Skin of body (tissue), 1 donor: ENCODE measurements at regions not wholly inside any gene's neighbourhood (a gene's known extent, or its start where the extent isn't known, plus 50 kb on each side); places are given as distances from the start of the nearest gene placed in this dataset.
"Not testable (repeated sequence)": the region's sequence is repeated elsewhere in the genome, so short reads cannot be mapped to it uniquely, and the experiment has no call there.

Experiments
- DNase-seq: peaks from one replicate; lab custom pipeline; 2025; lab: John Stamatoyannopoulos, UW

DNA sequence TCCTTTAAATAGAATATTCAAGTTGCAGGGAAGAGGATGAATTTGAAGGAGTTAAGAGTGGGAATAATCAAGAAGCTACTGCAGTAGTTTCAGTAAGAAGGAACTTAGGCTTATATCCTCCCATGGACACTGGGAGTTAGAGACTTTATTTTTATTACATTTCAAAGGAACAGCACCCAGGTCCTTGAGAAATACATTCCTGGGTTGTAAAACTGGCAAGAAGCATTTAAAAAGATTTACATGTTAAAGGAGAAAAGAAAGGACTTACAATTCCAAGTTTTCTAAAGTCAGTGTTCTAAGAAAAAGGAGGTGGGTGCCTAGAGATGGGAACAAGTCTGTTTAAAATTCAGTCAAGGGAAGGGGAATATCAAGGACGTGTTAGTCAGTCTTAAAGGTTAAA lies 306.9 kb downstream of the JRKL start:
- DNase-seq: no peak

DNA sequence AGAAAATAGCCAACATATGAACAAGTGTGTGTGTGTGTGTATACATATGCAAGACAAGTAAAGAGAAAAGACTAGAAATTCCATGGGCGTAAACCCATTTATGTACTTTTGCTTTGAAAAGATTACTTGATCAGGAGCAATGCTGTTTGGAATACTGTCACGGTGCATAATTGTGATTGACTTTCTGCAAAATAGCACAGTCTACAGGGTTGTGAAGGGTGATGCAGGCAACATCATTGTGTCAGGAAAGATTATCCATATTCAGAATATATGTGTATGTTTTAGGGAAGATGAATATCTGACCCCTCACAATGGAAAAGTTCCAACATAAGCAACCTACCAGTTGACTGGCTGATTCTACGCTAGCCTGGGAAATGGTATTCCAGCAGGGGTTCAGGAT lies 307.7 kb downstream of the JRKL start:
- no peak for DNase-seq

DNA sequence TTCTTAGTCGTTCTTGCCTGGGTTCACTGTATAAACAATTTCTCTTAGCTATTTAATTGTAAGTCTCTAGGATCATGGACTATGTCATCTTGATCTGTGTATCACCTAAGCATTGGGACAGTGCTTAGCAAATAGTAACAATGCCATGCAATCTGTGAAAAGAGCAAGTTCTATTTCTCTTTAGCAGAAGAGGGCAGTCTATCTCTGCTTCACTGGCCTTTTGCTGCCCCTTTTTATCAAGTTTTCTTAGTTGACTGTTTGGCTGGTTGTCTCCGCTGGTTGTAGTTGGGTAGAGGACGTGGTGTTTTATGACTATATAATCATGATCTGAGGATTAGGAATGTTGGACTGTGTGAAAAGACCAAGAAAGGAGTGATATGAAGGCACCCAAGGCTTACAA lies 315.0 kb downstream of the JRKL start:
- DNase-seq: no peak

DNA sequence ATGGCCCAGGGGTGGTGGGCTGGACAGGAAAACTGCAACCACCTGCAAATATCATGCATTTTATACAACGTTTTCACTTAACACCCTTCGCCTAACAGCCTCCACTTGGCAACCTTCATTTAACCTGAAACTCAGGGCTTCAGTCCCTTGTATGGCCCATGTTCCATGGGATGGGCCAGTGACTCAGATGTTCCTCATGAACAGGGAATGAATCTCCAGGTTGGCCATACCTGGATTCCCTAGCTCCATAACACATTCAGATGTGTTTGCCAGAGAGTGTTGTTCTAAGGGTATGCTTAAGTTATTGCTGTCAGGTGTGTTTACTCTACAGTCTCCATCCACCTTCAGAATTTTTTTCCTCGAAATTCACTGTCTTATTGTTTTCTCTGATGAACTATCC lies 316.9 kb downstream of the JRKL start:
- DNase-seq: no peak

DNA sequence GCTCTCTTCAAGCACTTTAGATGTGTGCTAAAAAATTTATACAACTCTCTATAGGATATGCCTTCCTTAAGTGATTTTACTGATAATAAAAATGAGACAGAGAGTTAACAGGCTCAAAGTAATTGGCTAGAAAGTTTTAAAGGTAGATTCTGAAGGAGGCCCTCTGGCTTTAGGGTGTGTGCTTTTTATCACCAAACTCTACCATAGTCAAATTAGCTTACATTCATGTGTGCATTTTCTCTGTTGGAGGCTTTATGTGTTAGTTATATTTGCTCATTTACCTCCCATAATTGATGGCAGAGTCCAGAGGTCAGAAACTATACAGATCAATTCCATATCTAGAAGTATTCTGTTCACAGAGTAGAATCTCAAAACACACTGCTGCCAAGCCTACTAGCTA lies 317.5 kb downstream of the JRKL start:
- no peak for DNase-seq

DNA sequence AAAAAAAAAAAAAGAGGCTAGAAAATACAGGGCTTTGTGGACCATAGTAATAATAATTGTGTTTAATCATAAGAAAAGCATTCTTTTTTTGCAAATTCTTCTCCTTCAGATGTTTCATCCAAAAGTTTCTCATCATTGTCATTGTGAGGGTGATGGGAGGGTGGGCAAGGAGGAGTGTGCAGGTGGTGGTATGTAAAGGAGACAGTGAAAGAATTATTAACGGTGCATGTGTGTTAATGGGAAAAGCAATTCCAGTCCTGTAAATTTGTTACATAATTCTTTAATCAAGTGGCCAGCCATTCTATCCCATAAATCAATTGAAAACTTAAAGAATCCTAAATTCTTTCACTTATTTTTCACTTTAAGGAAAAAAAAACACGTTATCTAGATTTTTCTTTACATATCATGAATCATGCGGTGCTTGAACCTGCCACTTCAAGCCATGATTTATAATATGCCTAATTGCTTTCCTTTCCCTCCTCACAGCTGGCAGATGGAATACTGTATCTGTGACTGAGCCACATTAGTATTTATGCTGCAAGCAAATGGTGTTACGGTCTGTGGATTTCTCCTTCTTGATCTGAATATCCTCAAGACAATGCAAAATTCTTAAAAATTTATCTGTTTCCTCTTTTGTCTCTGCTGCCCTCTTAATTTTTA lies 318.5 kb downstream of the JRKL start:
- no peak for DNase-seq

DNA sequence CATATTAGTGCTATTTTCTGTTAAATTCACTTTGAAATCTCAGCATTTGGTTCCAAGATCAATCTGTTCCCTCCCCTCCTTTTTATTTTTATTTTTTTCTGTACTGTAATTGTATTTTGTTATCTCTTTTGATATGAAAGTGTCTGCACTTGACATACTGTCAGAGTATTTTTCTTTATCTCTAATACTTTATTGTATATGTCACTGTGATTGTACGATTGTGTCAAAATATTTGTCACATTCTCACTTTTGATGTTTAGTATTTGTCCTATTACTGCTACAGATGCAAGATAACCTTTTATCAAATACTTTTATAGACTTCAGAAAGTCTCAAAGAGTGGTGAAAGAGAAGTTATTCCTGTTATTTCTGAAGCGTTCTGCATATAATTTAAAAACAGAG lies 323.5 kb downstream of the JRKL start:
- DNase-seq: no peak

DNA sequence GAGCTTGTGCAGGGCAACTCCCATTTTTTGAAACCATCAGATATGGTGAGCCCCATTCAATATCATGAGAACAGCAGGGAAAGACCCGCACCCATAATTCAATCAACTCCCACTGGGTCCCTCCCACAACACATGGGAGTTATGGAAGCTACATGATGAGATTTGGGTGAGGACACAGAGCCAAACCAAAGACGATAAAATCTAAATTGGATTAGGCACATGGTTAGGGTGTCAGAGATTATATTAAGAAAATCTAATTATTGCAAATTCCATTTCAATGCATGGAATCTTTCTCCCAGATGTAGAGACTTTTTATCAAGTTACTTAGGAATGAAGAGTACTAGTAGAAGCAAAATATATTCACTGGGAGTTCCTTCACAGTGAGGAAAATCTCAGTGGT lies 324.9 kb downstream of the JRKL start:
- DNase-seq: no peak

DNA sequence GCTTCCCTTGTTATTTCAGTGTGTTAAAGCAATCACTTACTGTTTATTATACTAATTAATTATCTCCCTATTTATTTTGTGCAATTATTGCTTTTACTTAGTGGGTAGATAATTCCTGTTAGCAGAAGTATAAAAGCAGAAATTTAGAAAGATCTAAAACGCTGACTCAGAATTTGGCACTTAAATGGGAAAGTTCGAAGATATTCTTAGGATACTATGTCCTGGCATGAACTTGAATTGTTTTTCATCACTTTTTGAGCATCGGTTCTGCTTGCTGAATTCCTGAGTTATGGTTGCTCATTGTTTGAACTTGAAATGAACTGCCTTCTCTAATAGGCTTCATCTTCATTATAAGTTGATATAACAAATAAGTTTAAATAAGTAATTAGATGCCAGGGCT lies 325.4 kb downstream of the JRKL start:
- DNase-seq: no peak

DNA sequence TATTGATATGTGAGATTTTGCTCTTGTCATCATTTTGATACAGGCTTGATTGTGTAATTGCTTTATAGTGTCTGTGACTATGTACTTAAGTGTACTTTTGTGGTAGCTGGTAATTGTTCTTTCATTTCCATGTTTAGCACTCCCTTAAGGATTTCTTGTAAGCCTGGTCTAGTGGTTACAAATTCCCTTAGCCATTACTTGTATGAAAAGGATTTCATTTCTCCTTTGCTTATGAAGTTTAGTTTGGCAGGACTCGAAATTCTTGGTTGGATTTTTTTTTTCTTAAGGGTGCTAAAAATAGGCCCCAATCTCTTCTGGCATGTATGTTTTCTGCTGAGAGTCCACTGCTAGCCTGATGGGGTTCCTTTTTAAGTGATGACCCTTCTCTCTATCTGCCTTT lies 346.8 kb downstream of the JRKL start:
- DNase-seq: no peak

DNA sequence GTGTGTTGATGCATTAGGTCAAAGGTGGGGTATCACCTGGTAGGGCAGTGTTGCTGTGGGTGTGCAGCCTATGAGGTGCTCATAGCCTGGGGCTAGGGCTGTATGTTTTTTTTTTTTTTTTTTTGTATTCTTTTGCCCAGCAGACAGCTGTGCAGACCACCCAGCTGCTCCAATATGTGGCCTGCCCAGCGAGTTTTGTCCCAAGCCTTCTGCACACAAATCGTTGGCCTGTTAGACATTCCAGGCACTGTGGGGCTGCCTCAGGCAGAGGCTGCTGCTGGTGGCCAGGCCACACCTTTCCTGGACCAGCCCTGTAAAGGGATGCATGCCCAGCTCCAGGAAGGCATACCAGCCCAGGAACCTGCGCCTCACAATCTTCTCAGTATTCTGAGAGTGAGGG lies 348.5 kb downstream of the JRKL start:
- no peak for DNase-seq

DNA sequence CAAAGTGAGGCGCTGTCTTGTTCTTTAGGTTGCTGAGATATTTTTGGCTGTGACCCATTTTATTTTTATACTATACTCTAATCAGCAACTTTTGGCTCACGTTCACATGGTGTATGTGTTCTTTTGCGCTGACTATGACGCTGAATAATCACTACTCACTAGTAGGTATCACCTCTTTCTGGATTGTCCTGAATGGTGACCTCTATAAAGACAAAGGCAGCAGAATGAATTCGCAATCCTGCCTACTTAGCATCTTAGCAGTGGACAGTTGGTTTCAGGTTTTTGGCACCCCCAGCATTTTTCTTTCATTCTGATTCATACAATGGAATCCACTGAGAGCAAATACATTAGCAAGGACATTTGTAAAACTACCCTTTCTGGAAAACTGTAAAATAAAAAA lies 351.3 kb downstream of the JRKL start:
- DNase-seq: no peak

DNA sequence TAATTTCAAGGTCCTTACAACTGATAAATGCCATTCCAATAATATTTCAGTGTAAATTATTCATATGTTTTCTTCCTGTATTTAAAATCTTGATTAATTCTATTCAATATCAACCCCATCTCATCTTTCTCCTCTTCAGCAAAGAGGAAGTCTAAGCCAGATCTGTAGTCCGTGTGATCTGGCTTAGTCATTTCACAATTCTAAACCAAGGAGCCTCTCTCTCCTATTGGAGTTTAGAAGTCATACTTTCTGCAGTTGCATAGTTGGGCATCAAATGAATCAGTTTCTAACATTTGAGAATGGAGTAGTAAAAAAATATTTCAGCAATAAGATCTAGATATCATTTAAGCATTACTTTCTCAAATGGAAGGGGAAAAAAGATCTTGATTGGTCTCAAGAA lies 354.9 kb downstream of the JRKL start:
- no peak for DNase-seq

DNA sequence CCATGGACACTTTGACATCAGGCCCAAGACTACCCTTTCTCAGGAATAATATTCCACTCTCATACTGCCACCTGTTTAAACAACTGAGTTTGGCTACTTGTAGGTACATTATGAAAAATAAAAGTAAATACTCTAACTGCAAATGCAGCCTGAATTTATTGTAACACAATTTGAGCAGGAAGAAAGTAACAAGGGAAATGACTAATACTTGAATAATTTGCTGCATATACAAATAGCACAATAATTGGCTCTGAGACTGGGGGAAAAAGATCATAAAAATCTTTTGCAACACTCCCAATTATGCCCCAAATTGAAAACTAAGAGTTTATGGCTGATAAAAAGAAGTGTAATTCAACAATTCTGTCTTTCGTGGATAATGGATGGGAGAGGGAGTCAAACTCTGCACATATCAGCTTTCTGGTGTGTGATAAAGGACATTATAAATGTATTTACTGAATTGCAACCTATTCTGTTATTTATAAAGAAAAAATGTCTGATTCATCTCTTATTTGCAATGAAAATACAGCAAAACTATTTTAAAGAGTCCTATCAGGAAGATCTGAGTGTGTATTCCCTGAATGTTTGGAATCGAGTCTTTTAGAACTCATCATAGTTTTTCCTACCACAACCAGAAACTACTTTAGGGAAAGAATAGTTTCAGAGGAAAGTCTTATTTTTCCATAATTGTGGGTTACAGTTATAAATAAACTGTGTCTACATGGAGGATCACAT lies 359.0 kb downstream of the JRKL start:
- peak; percentile 1 for DNase-seq

DNA sequence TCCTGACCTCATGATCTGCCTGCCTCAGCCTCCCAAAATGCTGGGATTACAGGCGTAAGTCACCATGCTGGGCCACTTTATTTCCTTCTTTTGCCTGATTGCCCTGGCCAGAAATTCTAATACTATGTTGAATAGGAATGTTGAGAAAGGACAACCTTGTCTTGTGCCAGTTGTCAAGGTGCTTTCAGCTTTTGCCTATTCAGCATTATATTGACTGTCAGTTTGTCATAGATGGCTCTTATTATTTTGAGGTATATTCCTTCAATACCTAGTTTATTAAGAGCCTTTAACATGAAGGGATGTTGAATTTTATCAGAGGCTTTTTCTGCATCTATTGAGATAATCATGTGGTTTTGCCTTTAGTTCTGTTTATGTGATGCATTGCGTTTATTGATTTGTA lies 362.0 kb downstream of the JRKL start:
- DNase-seq: not testable (repeated sequence)

DNA sequence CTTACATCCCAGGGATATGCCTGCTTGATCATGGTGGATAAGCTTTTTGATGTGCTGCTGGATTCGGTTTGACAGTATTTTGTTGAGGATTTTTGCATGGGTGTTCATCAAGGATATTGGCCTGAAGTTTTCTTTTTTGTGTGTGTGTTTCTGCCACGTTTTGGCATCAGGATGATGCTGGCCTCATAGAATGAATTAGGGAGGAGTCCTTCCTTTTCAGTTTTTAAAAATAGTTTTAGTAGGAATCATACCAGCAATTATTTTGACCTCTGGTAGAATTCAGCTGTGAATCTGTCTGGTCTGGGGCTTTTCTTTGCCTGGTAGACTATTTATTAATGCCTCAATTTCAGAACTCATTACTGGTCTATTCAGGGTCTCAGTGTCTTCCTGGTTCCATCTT lies 362.4 kb downstream of the JRKL start:
- DNase-seq: no peak

DNA sequence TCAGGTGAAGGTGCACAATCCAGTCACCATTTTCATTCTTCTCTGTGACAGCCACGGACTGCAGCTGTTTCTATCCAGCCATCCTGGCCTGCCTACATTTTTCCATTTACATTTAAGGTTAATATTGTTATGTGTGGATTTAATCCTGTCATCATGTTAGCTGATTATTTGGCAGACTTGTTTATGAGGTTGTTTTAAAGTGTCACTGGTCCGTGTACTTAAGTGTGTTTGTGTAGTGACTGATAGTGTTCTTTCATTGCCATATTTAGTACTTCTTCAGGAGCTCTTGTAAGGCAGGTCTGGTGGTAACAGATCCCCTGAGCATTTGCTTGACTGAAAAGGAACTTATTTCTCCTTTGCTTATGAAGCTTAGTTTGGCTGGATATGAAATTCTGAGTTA lies 364.2 kb downstream of the JRKL start:
- DNase-seq: no peak

DNA sequence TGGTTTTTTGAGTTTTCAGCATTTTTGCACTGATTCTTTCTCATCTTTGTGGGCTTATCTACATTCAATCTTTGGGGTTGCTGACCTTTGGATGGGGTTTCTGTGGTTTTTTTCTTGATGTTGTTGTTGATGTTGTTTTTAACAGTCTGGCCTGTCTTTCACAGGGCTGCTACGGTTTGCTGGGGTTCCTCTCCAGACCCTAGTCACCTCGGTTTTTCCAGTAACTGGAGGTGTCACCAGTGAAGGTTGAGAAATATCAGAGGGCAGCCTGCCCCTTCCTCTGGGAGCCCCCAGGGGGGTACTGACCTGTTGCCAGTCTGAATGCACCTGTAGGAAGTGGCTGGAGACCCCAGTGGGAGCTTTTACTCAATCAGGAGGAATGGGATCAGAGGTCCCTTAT lies 365.4 kb downstream of the JRKL start:
- DNase-seq: no peak

DNA sequence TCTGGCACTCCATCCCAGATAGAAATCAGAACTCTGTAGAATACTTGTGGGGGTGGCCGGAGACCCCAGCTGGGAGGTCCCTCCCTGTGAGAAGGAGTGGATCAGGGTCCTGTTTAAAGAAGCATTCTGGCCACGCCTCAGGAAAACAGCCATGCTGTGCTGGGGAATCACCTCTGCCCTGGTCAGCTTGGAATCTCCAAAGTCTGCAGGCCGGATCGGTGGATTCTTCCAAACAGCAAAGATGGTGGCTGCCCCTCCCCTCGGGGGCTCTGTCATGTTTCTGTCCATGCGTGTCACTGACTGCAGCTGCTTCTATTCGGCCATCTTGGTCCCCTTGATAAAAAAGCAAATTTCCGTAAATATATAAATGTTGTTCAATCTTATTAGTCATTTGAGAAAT lies 365.9 kb downstream of the JRKL start:
- DNase-seq: no peak

DNA sequence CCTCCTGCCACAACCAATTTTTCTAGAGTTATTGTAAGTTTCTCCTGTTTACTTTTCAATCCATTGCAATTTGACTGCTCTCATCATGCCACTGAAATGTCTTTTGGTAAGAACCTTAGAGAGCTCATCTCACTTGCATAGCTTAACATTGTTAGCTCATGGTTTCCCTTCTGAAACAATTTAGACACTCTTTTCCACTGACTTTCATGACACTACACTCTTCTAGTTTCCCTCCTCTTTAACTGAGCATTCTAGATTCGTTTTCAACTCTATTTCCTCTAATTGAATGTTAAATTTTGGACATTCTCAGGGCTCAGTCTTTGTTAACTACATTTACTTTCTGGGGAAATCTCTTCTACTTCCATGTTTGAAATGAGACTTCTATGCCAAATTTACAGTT lies 369.1 kb downstream of the JRKL start:
- DNase-seq: no peak

DNA sequence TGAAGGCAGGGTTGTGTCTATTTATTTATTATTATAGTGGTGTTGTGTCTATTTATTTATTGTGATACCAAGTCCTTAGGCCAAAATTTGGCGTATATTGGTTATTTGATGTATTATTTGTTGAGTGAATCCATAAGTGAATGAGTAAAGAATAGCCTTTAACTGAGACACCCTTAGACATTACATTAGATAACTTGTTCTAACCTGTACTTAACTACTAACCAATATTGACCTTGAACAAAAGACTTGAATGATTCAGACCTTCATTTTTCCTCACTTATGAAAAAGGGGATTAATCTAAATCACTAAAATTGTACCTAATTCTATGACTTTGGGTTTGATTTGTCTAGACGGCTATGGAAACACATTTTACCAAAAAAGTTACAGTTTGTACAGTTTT lies 370.5 kb downstream of the JRKL start:
- DNase-seq: no peak

DNA sequence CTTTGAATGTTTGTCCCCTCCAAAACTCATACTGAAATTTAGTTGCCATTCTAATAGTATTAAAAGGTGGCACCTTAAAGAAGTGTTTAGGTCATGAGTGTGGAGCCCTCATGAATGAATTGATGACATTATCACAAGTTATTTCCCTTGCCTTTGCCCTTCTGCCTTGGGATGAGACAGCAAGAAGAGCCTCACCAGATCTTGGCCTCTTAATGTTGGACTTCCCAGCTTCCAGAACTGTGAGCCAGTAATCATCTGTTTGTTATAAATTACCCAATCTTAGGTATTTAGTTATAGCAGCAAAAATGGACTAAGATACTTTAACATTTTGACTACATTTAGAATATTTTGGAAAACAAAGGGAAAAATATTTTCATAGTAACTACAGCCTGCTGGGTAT lies 371.0 kb downstream of the JRKL start:
- DNase-seq: no peak

DNA sequence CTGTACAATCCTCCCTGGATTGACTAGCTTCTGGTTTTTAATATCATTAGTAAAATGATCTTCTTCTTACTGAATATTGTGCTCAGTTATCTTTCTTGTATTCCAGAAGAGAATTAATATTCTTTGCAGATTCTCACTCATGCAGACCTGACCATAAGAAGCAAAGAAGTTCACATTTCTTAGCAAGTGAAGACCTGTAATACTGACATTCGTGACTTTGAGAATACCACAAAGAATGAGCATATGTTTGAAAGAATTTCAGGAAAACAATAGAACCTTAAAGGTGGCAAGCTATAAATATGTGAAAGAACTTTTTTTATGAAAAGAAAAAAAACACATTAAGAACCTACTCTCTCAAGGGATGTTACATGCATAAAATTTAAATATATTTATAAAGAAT lies 371.6 kb downstream of the JRKL start:
- no peak for DNase-seq

DNA sequence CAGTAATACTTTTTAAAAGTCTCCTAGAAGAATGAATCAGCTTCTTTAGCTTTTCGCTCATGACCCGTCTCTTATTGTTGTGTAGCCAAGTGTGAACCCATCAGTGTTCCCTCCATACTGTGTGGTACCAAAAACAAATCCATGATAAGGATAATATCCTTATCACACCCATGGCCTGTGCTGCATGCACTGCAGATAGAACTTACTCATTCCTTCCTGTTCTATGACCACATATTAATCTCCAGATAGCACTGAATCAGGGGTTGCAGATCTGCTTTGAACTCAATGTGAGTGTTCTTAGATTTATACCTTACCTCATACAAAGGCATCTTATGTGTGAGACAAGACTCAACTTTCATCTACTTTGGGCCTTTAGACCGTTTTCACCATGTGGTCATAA lies 373.4 kb downstream of the JRKL start:
- DNase-seq: no peak
